Embryonic facial prominence (tissue), 1 donor: ENCODE measurements at regions not wholly inside any gene's neighbourhood (a gene's known extent, or its start where the extent isn't known, plus 50 kb on each side); places are given as distances from the start of the nearest gene placed in this dataset.
"Not testable (repeated sequence)": the region's sequence is repeated elsewhere in the genome, so short reads cannot be mapped to it uniquely, and the experiment has no call there.

Source experiments
- DNase-seq: peaks from one replicate; pipeline ENCODE4 v3.0.0-alpha.2; 2016; ENCODE audit errors: extremely low spot score

DNA sequence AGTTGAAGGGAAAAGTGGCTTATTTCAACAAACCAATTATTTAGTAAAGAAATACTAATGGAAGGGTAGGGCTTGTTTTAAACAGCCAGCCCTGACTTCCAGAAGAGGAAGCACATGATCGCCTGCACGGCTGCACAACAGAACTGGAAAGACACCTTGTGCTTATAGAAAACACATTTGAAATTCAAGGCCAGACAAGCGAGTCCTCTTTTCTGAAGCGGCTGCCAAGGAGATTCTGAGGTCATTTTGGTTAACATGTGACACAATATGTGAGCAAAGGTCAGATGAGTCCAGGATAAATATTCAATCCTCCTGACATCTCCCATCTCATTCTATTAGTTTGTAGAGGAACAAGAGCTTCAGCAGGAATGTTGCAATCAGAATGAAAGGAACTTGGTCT is 461.4 kb upstream of the ST8SIA4 start:
- no peak for DNase-seq

GRCh38 chr5:101362067-101362466 is 459.0 kb upstream of the ST8SIA4 start:
- DNase-seq: no peak

GRCh38 chr5:101346906-101347305 is 443.8 kb upstream of the ST8SIA4 start:
- no peak for DNase-seq

- no peak for DNase-seq
Observed at GRCh38 chr5:101346447-101346846, 443.4 kb upstream of the ST8SIA4 start.

- no peak for DNase-seq
Observed at GRCh38 chr5:101338226-101338625, 435.1 kb upstream of the ST8SIA4 start.

DNA sequence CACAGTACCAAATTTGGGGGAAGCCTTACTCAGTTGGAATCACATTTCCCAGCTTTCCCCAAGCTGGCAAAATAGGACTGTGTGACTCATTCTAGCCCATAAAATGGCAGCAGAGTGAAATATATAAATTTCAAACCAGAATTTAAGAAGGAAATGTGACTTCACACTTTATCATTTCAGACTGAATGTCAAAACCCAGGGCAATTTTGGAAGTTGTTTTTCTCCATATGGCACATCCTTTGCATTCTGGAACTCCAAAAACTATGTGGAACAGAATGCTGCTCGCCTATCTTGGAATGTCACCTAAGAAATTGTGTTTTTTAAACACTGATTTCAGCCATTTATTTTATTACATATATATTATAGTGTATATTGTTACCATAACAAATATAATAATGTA is 424.7 kb upstream of the ST8SIA4 start:
- no peak for DNase-seq

DNA sequence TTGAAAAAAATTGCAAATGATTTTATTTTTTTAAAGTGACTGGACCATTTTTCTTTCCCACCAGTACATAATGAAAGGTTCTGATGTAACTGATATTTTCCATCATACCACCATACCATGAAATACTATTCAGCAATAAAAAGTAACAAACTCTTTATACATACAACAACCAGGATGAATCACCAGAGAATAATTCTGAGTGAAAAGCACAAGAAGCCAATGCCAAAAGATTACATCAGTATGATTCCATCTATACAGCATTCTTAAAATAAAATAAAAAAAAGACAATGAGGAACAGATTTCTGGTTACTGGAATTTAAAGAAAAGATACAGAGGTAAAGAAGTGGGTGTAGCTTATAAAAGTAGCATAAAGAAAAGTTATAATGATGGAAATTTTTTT is 423.7 kb upstream of the ST8SIA4 start:
- no peak for DNase-seq

DNA sequence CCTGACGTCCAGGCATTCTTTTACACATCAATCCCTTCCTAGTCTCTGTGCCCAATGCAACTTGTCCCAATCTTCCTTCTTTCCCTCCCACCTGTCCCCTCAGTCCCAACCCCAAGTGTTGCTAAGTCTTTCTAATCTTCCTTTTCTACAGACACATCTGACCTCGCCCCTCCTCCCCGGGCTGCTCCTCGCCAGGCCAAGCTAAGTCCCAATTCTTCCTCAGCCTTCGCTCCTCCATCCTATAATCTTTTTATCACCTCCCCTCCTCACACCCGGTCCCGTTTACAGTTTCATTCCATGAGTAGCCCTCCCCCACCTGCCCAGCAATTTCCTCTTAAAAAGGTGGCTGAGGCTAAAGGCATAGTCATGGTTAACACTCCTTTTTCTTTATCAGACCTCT is 413.3 kb upstream of the ST8SIA4 start:
- not testable (repeated sequence) for DNase-seq

DNA sequence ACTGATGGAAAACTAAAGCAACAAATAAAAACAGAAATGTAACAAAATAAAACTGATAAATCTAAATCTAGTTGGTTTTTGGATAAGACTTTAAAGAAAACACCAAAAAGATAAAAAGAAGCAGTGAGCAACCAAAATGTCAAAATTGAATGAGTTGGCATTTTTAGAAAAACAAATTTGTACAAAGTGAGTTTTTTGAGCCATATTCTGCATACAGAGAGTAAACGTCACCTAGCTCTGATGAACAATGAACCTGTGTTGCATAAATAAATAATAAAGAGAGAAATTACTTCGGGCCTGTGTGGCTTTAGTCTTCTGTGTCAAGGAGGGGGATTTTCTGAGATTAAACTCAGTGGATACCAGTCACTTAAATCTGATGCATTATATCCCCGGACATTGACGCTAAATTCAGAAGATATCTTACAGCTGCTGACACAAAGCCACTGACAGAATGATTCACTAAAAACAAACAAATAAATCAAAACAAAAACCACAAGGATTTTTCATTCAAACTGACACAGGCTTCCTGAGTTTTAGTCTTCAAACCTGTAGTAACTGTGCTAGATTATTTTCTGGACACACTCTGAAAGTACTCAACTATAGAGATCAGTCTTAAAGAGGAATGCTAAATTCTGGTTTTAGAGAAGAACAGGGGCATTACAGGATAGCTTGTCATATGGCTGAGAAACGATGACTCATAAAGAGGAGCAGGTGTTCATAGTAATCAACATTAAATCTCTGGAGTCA is 403.5 kb upstream of the ST8SIA4 start:
- no peak for DNase-seq

DNA sequence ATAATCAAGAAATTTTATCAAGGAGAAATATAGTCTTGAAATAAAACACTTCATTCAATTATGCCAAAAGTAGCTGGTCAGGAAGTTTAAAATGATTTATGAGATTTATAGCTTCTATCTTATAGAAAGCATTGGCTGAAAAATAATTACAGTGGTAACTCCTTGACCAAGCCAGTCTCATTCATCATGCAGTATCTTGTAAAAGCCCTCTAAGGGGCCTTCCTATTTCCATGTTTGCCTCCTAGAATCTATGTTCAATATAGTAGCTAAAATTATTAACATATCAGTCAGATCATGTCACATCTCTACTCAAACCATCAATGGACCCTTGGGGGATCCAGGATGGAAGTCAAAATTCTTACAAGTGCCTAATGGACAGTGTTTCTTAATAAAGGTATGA is 393.4 kb upstream of the ST8SIA4 start:
- no peak for DNase-seq

- no peak for DNase-seq
Observed at GRCh38 chr5:101292199-101292598, 389.1 kb upstream of the ST8SIA4 start.

DNA sequence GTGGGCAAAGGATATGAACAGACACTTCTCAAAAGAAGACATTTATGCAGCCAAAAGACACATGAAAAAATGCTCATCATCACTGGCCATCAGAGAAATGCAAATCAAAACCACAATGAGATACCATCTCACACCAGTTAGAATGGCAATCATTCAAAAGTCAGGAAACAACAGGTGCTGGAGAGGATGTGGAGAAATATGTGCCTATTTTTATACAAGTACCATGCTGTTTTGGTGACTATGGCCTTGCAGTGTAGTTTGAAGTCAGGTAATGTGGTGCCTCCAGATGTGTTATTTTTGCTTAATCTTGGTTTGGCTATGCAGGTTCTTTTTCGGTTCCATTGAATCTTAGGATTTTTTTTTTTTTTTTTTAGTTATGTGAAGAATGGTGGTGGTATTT is 387.7 kb upstream of the ST8SIA4 start:
- DNase-seq: not testable (repeated sequence)

DNA sequence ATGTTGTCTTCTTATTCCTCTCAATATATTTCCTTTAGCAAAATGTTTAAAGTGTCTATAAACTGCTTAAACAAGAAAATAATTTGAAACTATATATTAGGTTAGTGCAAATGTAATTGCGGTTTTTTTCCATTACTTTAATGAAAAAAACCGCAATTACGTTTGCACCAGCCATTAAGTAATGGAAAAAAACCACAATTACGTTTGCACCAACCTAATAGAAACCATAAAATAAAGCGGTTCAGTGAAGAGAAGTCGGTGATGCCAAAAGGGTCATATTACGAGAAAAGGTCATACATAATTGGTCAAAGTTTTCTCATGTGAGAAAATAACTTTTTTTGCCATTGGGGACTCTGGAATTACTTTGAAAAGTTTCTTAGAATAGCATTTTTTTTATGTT is 385.6 kb upstream of the ST8SIA4 start:
- no peak for DNase-seq

- no peak for DNase-seq
Observed at GRCh38 chr5:101284736-101285375, 381.8 kb upstream of the ST8SIA4 start.

- not testable (repeated sequence) for DNase-seq
Observed at GRCh38 chr5:101283938-101284337, 380.9 kb upstream of the ST8SIA4 start.

GRCh38 chr5:101278917-101279316 is 375.8 kb upstream of the ST8SIA4 start:
- no peak for DNase-seq

DNA sequence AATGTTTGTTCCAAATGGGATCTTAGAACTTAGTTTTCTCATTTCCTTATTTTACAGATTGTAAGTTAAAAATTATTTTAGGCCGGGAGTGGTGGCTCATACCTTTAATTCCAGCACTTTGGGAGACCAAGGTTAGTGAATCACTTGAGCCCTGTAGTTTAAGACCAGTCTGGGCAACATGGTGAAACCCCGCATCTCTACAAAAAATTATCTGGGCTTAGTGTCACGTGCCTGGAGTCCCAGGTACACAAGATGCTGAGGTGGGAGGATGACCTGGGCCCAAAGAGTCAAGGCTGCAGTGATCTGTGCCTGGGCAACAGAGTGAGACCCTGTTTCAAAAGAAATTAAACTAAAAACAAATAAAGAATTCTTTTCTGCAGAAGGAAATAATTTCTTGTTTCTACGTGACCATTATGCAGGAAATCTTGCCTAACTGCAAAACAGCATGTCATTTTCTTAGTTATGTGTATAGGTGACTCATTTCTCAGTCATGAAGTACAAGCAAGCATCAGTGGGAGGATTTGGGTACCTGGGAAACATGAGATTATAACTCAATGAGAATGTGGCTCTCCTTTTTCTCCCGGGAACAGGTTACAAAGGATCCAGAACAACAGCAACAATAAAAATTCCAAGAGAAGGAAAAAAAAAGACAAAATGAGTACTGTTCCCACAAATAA is 375.1 kb upstream of the ST8SIA4 start:
- no peak for DNase-seq

- DNase-seq: no peak
Observed at GRCh38 chr5:101271945-101272344, 368.9 kb upstream of the ST8SIA4 start.

DNA sequence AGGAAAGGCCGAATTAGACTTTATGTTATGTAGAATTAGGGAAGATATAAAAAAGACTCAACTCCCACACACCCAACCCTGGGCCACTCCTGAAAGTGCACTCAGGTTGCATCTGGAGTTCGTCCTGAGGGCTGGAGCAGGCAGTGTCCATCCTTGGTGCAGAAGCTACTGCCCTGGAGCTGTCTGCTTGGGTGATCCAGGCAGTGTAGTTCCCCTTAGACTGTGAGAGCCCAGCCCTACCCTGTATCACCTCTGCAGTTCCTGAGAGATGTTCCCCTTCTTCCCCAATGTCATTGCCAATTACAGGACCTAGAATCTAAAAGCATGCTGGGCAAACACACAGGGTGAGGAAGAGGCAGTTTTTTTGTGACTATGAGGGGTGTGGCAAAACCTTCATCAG is 368.3 kb upstream of the ST8SIA4 start:
- no peak for DNase-seq

GRCh38 chr5:101260857-101261256 is 357.8 kb upstream of the ST8SIA4 start:
- no peak for DNase-seq

DNA sequence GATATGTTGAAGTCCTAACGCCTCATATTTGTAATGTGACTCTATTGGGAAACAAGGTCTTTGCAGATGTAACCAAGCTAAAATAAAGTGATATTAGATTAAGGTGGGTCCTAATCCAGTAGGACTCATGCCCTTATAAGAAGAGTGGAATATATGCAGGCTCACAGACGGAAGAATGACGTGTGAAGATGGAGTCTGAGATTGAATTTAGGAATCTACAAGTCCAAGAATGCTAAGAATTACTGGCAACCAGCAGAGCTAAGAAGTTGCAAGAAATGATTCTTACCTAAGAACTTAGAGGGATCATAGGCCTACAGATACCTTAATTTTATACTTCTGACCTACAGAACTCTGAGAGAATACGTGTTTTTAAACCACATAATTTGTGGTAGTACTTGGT is 350.0 kb upstream of the ST8SIA4 start:
- DNase-seq: no peak

DNA sequence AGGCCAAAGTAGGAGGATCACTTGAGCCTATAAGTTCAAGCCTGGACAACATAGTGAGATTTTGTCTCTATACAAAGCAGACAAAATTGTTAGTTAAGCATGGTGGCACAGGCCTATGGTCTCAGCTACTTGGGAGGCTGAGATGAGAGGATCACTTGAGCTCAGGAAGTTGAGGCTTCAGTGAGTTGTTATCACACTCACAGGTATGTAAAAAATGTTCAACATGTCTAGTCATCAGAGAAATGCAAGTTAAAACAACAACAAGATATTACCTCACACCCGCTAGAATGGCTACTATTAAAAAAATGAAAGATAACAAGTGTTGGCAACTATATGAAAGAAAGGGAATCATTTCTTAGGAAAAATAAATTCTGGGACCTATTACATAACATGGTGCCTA is 341.5 kb upstream of the ST8SIA4 start:
- DNase-seq: no peak

GRCh38 chr5:101212942-101213514 is 309.9 kb upstream of the ST8SIA4 start:
- DNase-seq: no peak
